Fibroblast of lung (primary cell): ENCODE measurements at regions not wholly inside any gene's neighbourhood (a gene's known extent, or its start where the extent isn't known, plus 50 kb on each side); places are given as distances from the start of the nearest gene placed in this dataset.

Experiments
- CTCF ChIP-seq, 2 donors: IDR thresholded peaks in 1 of 2; conservative IDR thresholded peaks in 1 of 2; 1 replicate in 1 of 2; 2 replicates in 1 of 2; pipeline ENCODE4 v1.5.1; 2011 to 2012; ENCODE audit warnings: low read length in 2 of 2, control low read depth in 1 of 2, inconsistent platforms in 1 of 2, low read depth in 1 of 2, mild to moderate bottlenecking in 1 of 2
- EZH2 ChIP-seq: IDR thresholded peaks from 2 replicates; pipeline ENCODE4 v1.5.1; 2012; ENCODE audit warnings: low read length, control low read depth, mild to moderate bottlenecking; ENCODE audit errors: missing control alignments

- TF ChIP-seq CTCF (conservative IDR thresholded peaks at IDR 0.05 in 1 of 2, IDR thresholded peaks at IDR 0.05 in 1 of 2; ENCODE audit: low read depth in 1 of 2, low read length in 2 of 2) = no peak
- TF ChIP-seq EZH2 = no peak
Measured at GRCh38 chr12:87660291-87660690, 368.9 kb downstream of the C12orf50 start.
